Suprapubic skin (tissue), 3 donors: ENCODE measurements at regions not wholly inside any gene's neighbourhood (a gene's known extent, or its start where the extent isn't known, plus 50 kb on each side); places are given as distances from the start of the nearest gene placed in this dataset.

Source experiments
- CTCF ChIP-seq, 2 donors: fragments of 200-600 bp in 1 of 2; fragments of 450-650 bp in 1 of 2; sonication (generic) in 1 of 2; IDR thresholded peaks; one replicate each; pipeline ENCODE4 v1.5.1; 2016 to 2019; ENCODE audit warnings: antibody characterized with exemption in 2 of 2, mild to moderate bottlenecking in 1 of 2, moderate library complexity in 1 of 2
- POLR2AphosphoS5 ChIP-seq, 3 donors: sonication (generic); formaldehyde crosslinking; IDR thresholded peaks; one replicate each; pipeline ENCODE4 v1.6.1; 2017; ENCODE audit warnings: antibody characterized with exemption in 3 of 3

- TF ChIP-seq CTCF (IDR thresholded peaks at IDR 0.05) (no peak), POLR2AphosphoS5 (IDR thresholded peaks at IDR 0.05) (no peak)
Observed at GRCh38 chr1:38347446-38348175, 301.0 kb upstream of the POU3F1 start.
